H9 (cell line): ENCODE measurements at regions not wholly inside any gene's neighbourhood (a gene's known extent, or its start where the extent isn't known, plus 50 kb on each side); places are given as distances from the start of the nearest gene placed in this dataset.

ENCODE experiments used
- DNase-seq: peaks from one replicate; pipeline ENCODE4 v3.0.0-alpha.2; 2017
- H2AFZ ChIP-seq: one replicate; pipeline ENCODE4 v1.6.1; 2013; ENCODE audit warnings: mild to moderate bottlenecking, low read length, control low read depth, moderate library complexity
- H2AK5ac ChIP-seq: 2 replicates; pipeline ENCODE4 v1.6.1; 2013; ENCODE audit warnings: low read length, control low read depth, mixed read lengths; ENCODE audit not compliant: insufficient read length
- H2BK120ac ChIP-seq: one replicate; pipeline ENCODE4 v1.6.1; 2013; ENCODE audit warnings: low read depth, mild to moderate bottlenecking, low read length, control low read depth, inconsistent platforms; ENCODE audit not compliant: poor library complexity, severe bottlenecking
- H2BK12ac ChIP-seq: 2 replicates; pipeline ENCODE4 v1.6.1; 2013; ENCODE audit warnings: low read length, control low read depth, mixed read lengths, low read depth; ENCODE audit not compliant: insufficient read length
- H2BK15ac ChIP-seq: 2 replicates; pipeline ENCODE4 v1.6.1; 2013; ENCODE audit warnings: low read depth, low read length, control low read depth
- H2BK20ac ChIP-seq: one replicate; pipeline ENCODE4 v1.6.1; 2013; ENCODE audit warnings: low read depth, mild to moderate bottlenecking, low read length, control low read depth, inconsistent platforms; ENCODE audit not compliant: poor library complexity, severe bottlenecking
- H2BK5ac ChIP-seq: 2 replicates; pipeline ENCODE4 v1.6.1; 2013; ENCODE audit warnings: low read length, control low read depth, mixed read lengths; ENCODE audit not compliant: insufficient read length
- H3K14ac ChIP-seq: 2 replicates; pipeline ENCODE4 v1.6.1; 2013; ENCODE audit warnings: low read length, control low read depth; ENCODE audit not compliant: insufficient read depth
- H3K18ac ChIP-seq: 2 replicates; pipeline ENCODE4 v1.6.1; 2013; ENCODE audit warnings: low read depth, mild to moderate bottlenecking, mixed read lengths, low read length, control low read depth; ENCODE audit not compliant: insufficient read length
- H3K23ac ChIP-seq: 2 replicates; pipeline ENCODE4 v1.6.1; 2013; ENCODE audit warnings: low read length, control low read depth, mixed read lengths, low read depth; ENCODE audit not compliant: insufficient read length
- H3K23me2 ChIP-seq: 2 replicates; pipeline ENCODE4 v1.6.1; 2013; ENCODE audit warnings: low read depth, mild to moderate bottlenecking, mixed read lengths, low read length, control low read depth; ENCODE audit not compliant: insufficient read length, poor library complexity, severe bottlenecking
- H3K27ac ChIP-seq: 2 replicates; pipeline ENCODE4 v1.5.1; 2013; ENCODE audit warnings: low read length, control low read depth, mixed read lengths, low read depth; ENCODE audit not compliant: insufficient read length
- H3K27me3 ChIP-seq: 2 replicates; pipeline ENCODE4 v1.6.1; 2013; ENCODE audit warnings: low read length, control low read depth, inconsistent platforms; ENCODE audit not compliant: insufficient read depth
- H3K4ac ChIP-seq: 2 replicates; pipeline ENCODE4 v1.6.1; 2013; ENCODE audit warnings: low read depth, mild to moderate bottlenecking, control low read depth, inconsistent platforms, low read length, moderate library complexity
- H3K4me1 ChIP-seq: 2 replicates; pipeline ENCODE4 v1.6.1; 2013; ENCODE audit warnings: low read length, control low read depth, inconsistent platforms; ENCODE audit not compliant: insufficient read depth
- H3K4me2 ChIP-seq: 2 replicates; pipeline ENCODE4 v1.6.1; 2013; ENCODE audit warnings: low read length, control low read depth, mixed read lengths; ENCODE audit not compliant: insufficient read length, insufficient read depth
- H3K56ac ChIP-seq: 2 replicates; pipeline ENCODE4 v1.6.1; 2013; ENCODE audit warnings: low read depth, mild to moderate bottlenecking, mixed read lengths, low read length, control low read depth; ENCODE audit not compliant: insufficient read length
- H3K79me1 ChIP-seq: 2 replicates; pipeline ENCODE4 v1.6.1; 2013; ENCODE audit warnings: low read depth, mild to moderate bottlenecking, moderate library complexity, low read length, control low read depth, inconsistent platforms; ENCODE audit not compliant: insufficient read depth, poor library complexity, severe bottlenecking
- H3K79me2 ChIP-seq: 2 replicates; pipeline ENCODE4 v1.6.1; 2013; ENCODE audit warnings: low read length, control low read depth, inconsistent platforms; ENCODE audit not compliant: insufficient read depth
- H3K9ac ChIP-seq: 2 replicates; pipeline ENCODE4 v1.6.1; 2013; ENCODE audit warnings: low read length, control low read depth, mixed read lengths; ENCODE audit not compliant: insufficient read length; ENCODE audit errors: extremely low read depth
- H3K9me3 ChIP-seq: one replicate; pipeline ENCODE4 v1.6.1; 2013; ENCODE audit warnings: low read depth, low read length, inconsistent platforms; ENCODE audit not compliant: control insufficient read depth
- H3T11ph ChIP-seq: one replicate; pipeline ENCODE4 v1.6.1; 2013; ENCODE audit warnings: mild to moderate bottlenecking, low read length, control low read depth, inconsistent platforms
- H4K20me1 ChIP-seq: one replicate; pipeline ENCODE4 v1.6.1; 2013; ENCODE audit not compliant: control insufficient read depth, insufficient read length, insufficient read depth
- H4K5ac ChIP-seq: 2 replicates; pipeline ENCODE4 v1.6.1; 2013; ENCODE audit warnings: low read depth, mild to moderate bottlenecking, mixed read lengths, low read length, control low read depth; ENCODE audit not compliant: insufficient read length
- H4K8ac ChIP-seq: replicated peaks from 2 replicates; pipeline ENCODE4 v1.6.1; 2013; ENCODE audit warnings: low read length, control low read depth, mixed read lengths, low read depth; ENCODE audit not compliant: insufficient read length
- H4K91ac ChIP-seq: 2 replicates; pipeline ENCODE4 v1.6.1; 2013; ENCODE audit warnings: low read depth, mild to moderate bottlenecking, moderate library complexity, mixed read lengths, low read length, control low read depth; ENCODE audit not compliant: insufficient read length
- H3K27ac Mint-ChIP-seq, 3 experiments: 2 replicates in 2 of 3; 3 replicates in 1 of 3; pipeline ENCODE4 v1.8.0; 2020 to 2021; ENCODE audit warnings: mixed read lengths in 3 of 3, mild to moderate bottlenecking in 1 of 3, moderate library complexity in 1 of 3
- H3K27me3 Mint-ChIP-seq: 2 replicates; pipeline ENCODE4 v1.8.0; 2021; ENCODE audit warnings: low read depth, mild to moderate bottlenecking, moderate library complexity, mixed read lengths
- H3K36me3 Mint-ChIP-seq, 3 experiments: 2 replicates in 2 of 3; 3 replicates in 1 of 3; pipeline ENCODE4 v1.8.0; 2020 to 2021; ENCODE audit warnings: low read depth in 3 of 3, mixed read lengths in 3 of 3; ENCODE audit not compliant: insufficient read depth in 1 of 3
- H3K4me1 Mint-ChIP-seq, 2 experiments: 2 replicates each; pipeline ENCODE4 v1.8.0; 2020; ENCODE audit warnings: mixed read lengths in 2 of 2
- H3K4me3 Mint-ChIP-seq, 2 experiments: 2 replicates in 1 of 2; 3 replicates in 1 of 2; pipeline ENCODE4 v1.8.0; 2020 to 2021; ENCODE audit warnings: mild to moderate bottlenecking in 2 of 2, mixed read lengths in 2 of 2, moderate library complexity in 1 of 2
- H3K9me3 Mint-ChIP-seq, 2 experiments: 2 replicates in 1 of 2; 3 replicates in 1 of 2; pipeline ENCODE4 v1.8.0; 2020; ENCODE audit warnings: mild to moderate bottlenecking in 2 of 2, mixed read lengths in 2 of 2, moderate library complexity in 1 of 2
- WGBS: extraction: QIAGEN DNeasy Blood & Tissue Kit; methylation state at CpG from one replicate; pipeline ENCODE4 v1.1.7; 2013; ENCODE audit warnings: missing lambda C conversion rate, low lambda C conversion rate, mixed read lengths; ENCODE audit not compliant: insufficient read length; ENCODE audit errors: extremely low coverage; 5-methylcytosine and 5-hydroxymethylcytosine counted together
- TF ChIP-seq, protein P1 (sequence below): fragments of 200-600 bp; sonication (generic); conservative IDR thresholded peaks from 3 replicates; pipeline ENCODE4 v1.8.0; 2021; ENCODE audit warnings: antibody characterized with exemption, mild to moderate bottlenecking

DNA sequence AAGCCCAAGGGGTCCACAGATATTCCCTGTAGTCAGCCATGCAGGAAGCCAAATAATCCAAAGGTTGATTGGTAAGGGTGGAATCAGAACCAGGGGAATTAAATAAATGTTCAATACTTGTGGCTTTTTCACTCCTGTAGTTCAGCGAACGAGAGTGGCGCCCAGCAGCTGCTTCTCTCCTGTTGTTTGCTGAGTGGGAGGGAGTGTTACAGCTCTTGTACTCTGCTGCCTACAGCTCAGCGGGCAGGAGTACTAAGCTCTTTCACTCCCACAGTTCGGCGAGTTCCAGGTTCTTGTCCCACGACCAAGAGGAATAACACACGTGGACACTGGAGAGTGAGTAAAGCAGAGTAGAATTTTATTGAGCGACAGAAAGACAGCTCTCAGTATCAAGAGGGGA is 105.9 kb downstream of the MOBP start:
- H3K23me2 ChIP-seq: no peaks in the 10 kb centered on the region
- no CpG with 5 or more reads among the region's 9 CpGs for WGBS
- H3K18ac ChIP-seq: no peak overlapping the region
- H3K79me2 ChIP-seq: no peaks in the 10 kb centered on the region
- no peak overlapping the region for H2BK12ac ChIP-seq
- H3K27ac Mint-ChIP-seq: no peak overlapping the region
- H3K4me1 ChIP-seq: no peaks in the 10 kb centered on the region
- no peak overlapping the region for H2BK120ac ChIP-seq
- no peak for DNase-seq
- H2BK5ac ChIP-seq: no peak overlapping the region
- H4K5ac ChIP-seq: no peak overlapping the region
- no peak overlapping the region for H3K4me2 ChIP-seq
- H2BK15ac ChIP-seq: no peak overlapping the region
- H2BK20ac ChIP-seq: no peak overlapping the region
- H3K23ac ChIP-seq: no peak overlapping the region
- no peak overlapping the region for H3K4ac ChIP-seq
- no peak overlapping the region for H2AK5ac ChIP-seq
- no peak overlapping the region for H3K27ac ChIP-seq
- H3K79me1 ChIP-seq: no peaks in the 10 kb centered on the region
- H4K20me1 ChIP-seq: no peaks in the 10 kb centered on the region
- TF ChIP-seq, protein P1, sequence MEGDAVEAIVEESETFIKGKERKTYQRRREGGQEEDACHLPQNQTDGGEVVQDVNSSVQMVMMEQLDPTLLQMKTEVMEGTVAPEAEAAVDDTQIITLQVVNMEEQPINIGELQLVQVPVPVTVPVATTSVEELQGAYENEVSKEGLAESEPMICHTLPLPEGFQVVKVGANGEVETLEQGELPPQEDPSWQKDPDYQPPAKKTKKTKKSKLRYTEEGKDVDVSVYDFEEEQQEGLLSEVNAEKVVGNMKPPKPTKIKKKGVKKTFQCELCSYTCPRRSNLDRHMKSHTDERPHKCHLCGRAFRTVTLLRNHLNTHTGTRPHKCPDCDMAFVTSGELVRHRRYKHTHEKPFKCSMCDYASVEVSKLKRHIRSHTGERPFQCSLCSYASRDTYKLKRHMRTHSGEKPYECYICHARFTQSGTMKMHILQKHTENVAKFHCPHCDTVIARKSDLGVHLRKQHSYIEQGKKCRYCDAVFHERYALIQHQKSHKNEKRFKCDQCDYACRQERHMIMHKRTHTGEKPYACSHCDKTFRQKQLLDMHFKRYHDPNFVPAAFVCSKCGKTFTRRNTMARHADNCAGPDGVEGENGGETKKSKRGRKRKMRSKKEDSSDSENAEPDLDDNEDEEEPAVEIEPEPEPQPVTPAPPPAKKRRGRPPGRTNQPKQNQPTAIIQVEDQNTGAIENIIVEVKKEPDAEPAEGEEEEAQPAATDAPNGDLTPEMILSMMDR: no peak
- no peaks in the 10 kb centered on the region for H3K27me3 ChIP-seq
- no peak overlapping the region for H2AFZ ChIP-seq
- H4K91ac ChIP-seq: no peak overlapping the region
- H3K9me3 ChIP-seq: no peaks in the 10 kb centered on the region
- H3K4me1 Mint-ChIP-seq: peaks cover 25 to 37% of the 10 kb centered on the region in 2 experiments
- H3K4me3 Mint-ChIP-seq: no peak overlapping the region
- H4K8ac ChIP-seq: no peak overlapping the region
- H3K56ac ChIP-seq: no peak overlapping the region
- no peak overlapping the region for H3K14ac ChIP-seq
- H3T11ph ChIP-seq: no peak overlapping the region
- H3K27me3 Mint-ChIP-seq: no peaks in the 10 kb centered on the region; the same call in 1 of the 2 replicates
- H3K36me3 Mint-ChIP-seq: peaks cover 0 to 8% (median 8%) of the 10 kb centered on the region in 3 experiments; a peak in 4 of 7 replicates
- no peak overlapping the region for H3K9ac ChIP-seq
- peaks cover 0 to 4% of the 10 kb centered on the region in 2 experiments; a peak in 2 of 5 replicates for H3K9me3 Mint-ChIP-seq
